GM04503 (cell line): ENCODE measurements at regions not wholly inside any gene's neighbourhood (a gene's known extent, or its start where the extent isn't known, plus 50 kb on each side); places are given as distances from the start of the nearest gene placed in this dataset.

ENCODE experiments used
- DNase-seq: peaks from one replicate; pipeline ENCODE4 v3.0.0-alpha.2; 2012; ENCODE audit warnings: low read depth

- no peak for DNase-seq
Observed at GRCh38 chr6:138714493-138714892, 59.1 kb upstream of the CCDC28A start.

DNA sequence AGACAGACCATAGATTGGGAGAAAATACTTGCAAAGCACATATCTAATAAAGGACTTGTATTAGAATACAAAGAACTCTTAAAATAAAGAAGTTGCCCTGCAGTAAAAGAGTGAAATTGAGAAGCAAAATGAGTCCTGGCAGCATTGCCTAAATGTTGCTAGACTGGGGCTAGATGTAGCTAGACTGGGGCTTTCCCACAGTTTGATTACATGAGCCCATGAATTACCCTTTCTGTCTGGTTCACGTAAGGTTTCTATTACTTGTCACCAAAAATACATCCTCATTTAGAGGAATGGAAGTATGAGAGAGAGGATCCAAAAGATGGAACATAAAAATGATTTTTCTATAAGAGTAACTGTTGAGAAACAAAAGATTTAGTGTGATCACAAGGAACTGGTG, 57.6 kb upstream of the CCDC28A start:
- DNase-seq = no peak

GRCh38 chr6:138716971-138717665, 56.5 kb upstream of the CCDC28A start:
- no peak for DNase-seq

GRCh38 chr6:138719011-138719635, 54.4 kb upstream of the CCDC28A start:
- DNase-seq = no peak

- no peak for DNase-seq
Observed at GRCh38 chr6:138719744-138720143, 53.8 kb upstream of the CCDC28A start.

DNA sequence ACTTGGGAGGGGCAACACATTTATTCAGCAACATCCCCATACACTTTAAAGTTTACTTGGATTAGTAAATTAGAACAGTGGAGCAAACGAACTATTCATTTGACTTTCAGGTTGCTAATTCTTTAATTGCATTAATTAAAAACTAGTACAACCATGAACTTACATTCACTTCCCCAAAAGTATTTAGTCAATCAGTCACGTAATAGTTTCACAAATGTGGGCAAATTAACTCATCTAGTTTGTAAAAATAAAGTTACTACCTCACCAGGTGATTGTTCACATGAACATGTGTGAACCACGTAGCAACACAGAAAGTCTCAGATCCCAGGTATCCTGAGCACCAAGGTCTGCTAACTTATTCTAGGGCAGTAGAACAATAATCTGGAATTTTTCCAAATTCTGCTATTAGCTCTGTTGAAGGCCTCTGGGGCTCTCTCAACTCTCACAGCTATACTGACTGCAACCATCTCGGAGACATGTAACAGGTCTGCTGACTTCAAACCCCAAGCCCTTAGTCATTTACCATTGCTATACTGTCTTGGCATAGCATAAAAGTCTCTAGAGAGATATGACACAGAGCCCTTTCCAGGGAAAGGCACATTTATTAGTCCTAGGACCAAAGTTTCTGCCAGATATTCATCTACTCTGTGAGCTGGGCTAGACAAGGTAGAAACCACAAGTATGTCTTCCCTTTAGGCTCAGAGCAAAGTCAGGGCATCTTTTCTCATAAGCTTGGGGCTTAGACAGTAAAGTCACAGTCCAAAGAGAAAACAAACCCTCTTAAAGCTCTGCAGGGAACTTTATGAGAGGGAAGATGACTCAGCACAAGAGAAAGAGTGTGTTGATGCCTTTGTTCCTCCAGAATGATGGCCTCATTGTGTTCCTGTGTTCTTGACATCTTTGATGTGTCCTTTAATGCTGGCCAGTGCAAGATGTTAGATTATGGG, 50.9 kb upstream of the CCDC28A start:
- DNase-seq = peak; percentile 31
